ENCODE measurements at regions not wholly inside any gene's neighbourhood (a gene's known extent, or its start where the extent isn't known, plus 50 kb on each side); places are given as distances from the start of the nearest gene placed in this dataset.

GRCh38 chr1:219088778-219089557, 84.7 kb upstream of the LYPLAL1 start (continued):
- TF ChIP-seq CEBPZ (IDR thresholded peaks at IDR 0.05; ENCODE audit: borderline replicate concordance, low read depth, low read length): no peak
- no peak for TF ChIP-seq NR1H2 (CRISPR knock-in tag; IDR thresholded peaks at IDR 0.05)
- no peak for TF ChIP-seq TCF7 (IDR thresholded peaks at IDR 0.05; ENCODE audit: borderline replicate concordance)
- peak; percentile 80; the same call in 1 of the 2 replicates for TF ChIP-seq NCOA1 (IDR thresholded peaks at IDR 0.05; ENCODE audit: low read depth)
- TF ChIP-seq ZNF3 (CRISPR knock-in tag; IDR thresholded peaks at IDR 0.05): no peak
- TF ChIP-seq USF2 (CRISPR knock-in tag; IDR thresholded peaks at IDR 0.05): no peak
- TF ChIP-seq THAP7 (CRISPR knock-in tag; IDR thresholded peaks at IDR 0.05): no peak
- no peak for TF ChIP-seq HEY1 (CRISPR knock-in tag; IDR thresholded peaks at IDR 0.05; ENCODE audit: borderline replicate concordance)
- peak; percentile 90; the same call in 1 of the 2 replicates for TF ChIP-seq PREB (CRISPR knock-in tag; IDR thresholded peaks at IDR 0.05)
- no peak for TF ChIP-seq PRPF4 (IDR thresholded peaks at IDR 0.05; ENCODE audit: insufficient read depth, low read depth, low read length, poor library complexity, severe bottlenecking)
- TF ChIP-seq KLF10 (CRISPR knock-in tag; IDR thresholded peaks at IDR 0.05): no peak
- no peak for TF ChIP-seq ZNF518B (CRISPR knock-in tag; IDR thresholded peaks at IDR 0.05)
- TF ChIP-seq ZNF583 (CRISPR knock-in tag; IDR thresholded peaks at IDR 0.05): peak; percentile 87; the same call in 1 of the 2 replicates
- TF ChIP-seq MYNN (IDR thresholded peaks at IDR 0.05): peak; percentile 98
- TF ChIP-seq MYNN (CRISPR knock-in tag; IDR thresholded peaks at IDR 0.05): no peak; the same call in 1 of the 2 replicates
- peak; percentile 84 for TF ChIP-seq ZEB2 (IDR thresholded peaks at IDR 0.05)
- TF ChIP-seq TFAM (CRISPR knock-in tag; conservative IDR thresholded peaks at IDR 0.05): no peak
- TF ChIP-seq ETS2 (tag; IDR thresholded peaks at IDR 0.05; ENCODE audit: borderline replicate concordance, poor library complexity, severe bottlenecking): no peak
- no peak for TF ChIP-seq NR4A1 (CRISPR knock-in tag; IDR thresholded peaks at IDR 0.05)
- peak; percentile 94 for TF ChIP-seq NR4A1 (tag; IDR thresholded peaks at IDR 0.05)
